ENCODE measurements at regions not wholly inside any gene's neighbourhood (a gene's known extent, or its start where the extent isn't known, plus 50 kb on each side); places are given as distances from the start of the nearest gene placed in this dataset.

GRCh38 chr13:64718116-64718515 lies 2512.0 kb downstream of the PCDH9 start:
- TF ChIP-seq SUZ12 (IDR thresholded peaks at IDR 0.05; ENCODE audit: extremely low read depth, insufficient read depth, insufficient read length), result no peak
- no peak for TF ChIP-seq ZNF274 (IDR thresholded peaks at IDR 0.05; ENCODE audit: low read depth, low read length)
